Loucy (cell line): ENCODE measurements at regions not wholly inside any gene's neighbourhood (a gene's known extent, or its start where the extent isn't known, plus 50 kb on each side); places are given as distances from the start of the nearest gene placed in this dataset.

Experiments
- H2AFZ ChIP-seq: fragments of 200-600 bp; sonication (generic); 2 replicates; pipeline ENCODE4 v1.6.0; 2016; ENCODE audit warnings: antibody characterized with exemption, mild to moderate bottlenecking, low read length, moderate library complexity
- H3F3A ChIP-seq: fragments of 200-600 bp; 2 replicates; pipeline ENCODE4 v1.6.0; 2016; ENCODE audit warnings: antibody characterized with exemption, low read depth, mild to moderate bottlenecking
- H3K27me3 ChIP-seq: fragments of 200-600 bp; sonication (generic); 2 replicates; pipeline ENCODE4 v1.6.1; 2014; ENCODE audit warnings: low read length, mild to moderate bottlenecking; ENCODE audit not compliant: insufficient read depth, poor library complexity, severe bottlenecking
- H3K36me3 ChIP-seq: fragments of 200-600 bp; sonication (generic); 2 replicates; pipeline ENCODE4 v1.6.1; 2016; ENCODE audit warnings: low read length; ENCODE audit not compliant: insufficient read depth
- H3K4me1 ChIP-seq: fragments of 200-600 bp; sonication (generic); 2 replicates; pipeline ENCODE4 v1.5.1; 2014; ENCODE audit warnings: low read length, mild to moderate bottlenecking; ENCODE audit not compliant: insufficient read depth, poor library complexity, severe bottlenecking
- H3K4me2 ChIP-seq: fragments of 200-600 bp; sonication (generic); 2 replicates; pipeline ENCODE4 v1.6.0; 2014; ENCODE audit warnings: antibody characterized with exemption, low read length, low read depth, mild to moderate bottlenecking; ENCODE audit not compliant: poor library complexity, severe bottlenecking
- H3K4me3 ChIP-seq: fragments of 200-600 bp; sonication (generic); 2 replicates; pipeline ENCODE4 v1.5.1; 2014; ENCODE audit warnings: low read length, mild to moderate bottlenecking, mixed read lengths; ENCODE audit not compliant: poor library complexity, severe bottlenecking
- H3K79me2 ChIP-seq: fragments of 200-600 bp; sonication (generic); 2 replicates; pipeline ENCODE4 v1.6.1; 2014; ENCODE audit warnings: low read length; ENCODE audit not compliant: insufficient read depth
- H3K9ac ChIP-seq: fragments of 200-600 bp; sonication (generic); 2 replicates; pipeline ENCODE4 v1.6.0; 2014; ENCODE audit warnings: mild to moderate bottlenecking, low read depth, low read length, moderate library complexity; ENCODE audit not compliant: poor library complexity, severe bottlenecking
- H3K9me2 ChIP-seq: fragments of 200-600 bp; sonication (generic); replicated peaks from 2 replicates; pipeline ENCODE4 v1.6.1; 2016; ENCODE audit warnings: low read depth, low read length, mixed read lengths
- H3K9me3 ChIP-seq: fragments of 200-600 bp; sonication (generic); 2 replicates; pipeline ENCODE4 v1.6.1; 2014; ENCODE audit warnings: mild to moderate bottlenecking, antibody characterized with exemption, low read length, low read depth; ENCODE audit not compliant: insufficient read depth
- H4K20me1 ChIP-seq: fragments of 200-600 bp; sonication (generic); 2 replicates; pipeline ENCODE4 v1.6.0; 2014; ENCODE audit warnings: antibody characterized with exemption, low read length, mild to moderate bottlenecking; ENCODE audit not compliant: insufficient read depth, poor library complexity, severe bottlenecking
- CTCF ChIP-seq: fragments of 200-600 bp; sonication (generic); conservative IDR thresholded peaks from 2 replicates; pipeline ENCODE4 v1.5.1; 2014; ENCODE audit warnings: mild to moderate bottlenecking, antibody characterized with exemption, low read length
- EZH2phosphoT487 ChIP-seq: fragments of 200-600 bp; IDR thresholded peaks from 2 replicates; pipeline ENCODE4 v1.6.1; 2018; ENCODE audit warnings: antibody characterized with exemption, mild to moderate bottlenecking, moderate library complexity, borderline replicate concordance

DNA sequence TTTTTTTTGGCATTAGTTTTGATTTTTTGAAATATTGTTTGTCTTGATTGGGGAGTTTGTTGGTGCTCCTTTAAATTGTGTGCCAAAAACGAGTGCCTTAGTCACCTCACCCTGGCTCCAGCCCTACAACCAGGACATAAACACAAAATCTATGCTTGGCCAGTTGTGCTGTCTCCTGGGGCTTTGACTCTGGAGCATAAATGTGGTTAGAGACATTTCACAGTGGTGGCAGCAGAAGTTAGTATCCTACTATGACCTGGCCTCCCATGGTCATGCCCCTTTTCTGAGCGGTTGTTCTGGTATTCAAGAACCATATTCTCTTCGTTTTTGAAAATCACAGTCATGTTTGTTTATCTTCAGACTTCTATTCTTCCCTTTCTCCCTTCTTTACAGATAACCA, 70.7 kb upstream of the PSMA6 start:
- Histone ChIP-seq H3K36me3 (no peaks in the 10 kb centered on the region; the same call in 1 of the 2 replicates), H3K9me2 (no peaks in the 10 kb centered on the region), H2AFZ (no peak overlapping the region), H3K9me3 (no peaks in the 10 kb centered on the region), H3F3A (no peaks in the 10 kb centered on the region), H3K79me2 (no peaks in the 10 kb centered on the region), H4K20me1 (no peaks in the 10 kb centered on the region), H3K4me3 (no peak overlapping the region), H3K4me1 (no peaks in the 10 kb centered on the region), H3K9ac (no peak overlapping the region), H3K4me2 (no peak overlapping the region), H3K27me3 (no peaks in the 10 kb centered on the region)
- TF ChIP-seq CTCF (no peak), EZH2phosphoT487 (no peak)

DNA sequence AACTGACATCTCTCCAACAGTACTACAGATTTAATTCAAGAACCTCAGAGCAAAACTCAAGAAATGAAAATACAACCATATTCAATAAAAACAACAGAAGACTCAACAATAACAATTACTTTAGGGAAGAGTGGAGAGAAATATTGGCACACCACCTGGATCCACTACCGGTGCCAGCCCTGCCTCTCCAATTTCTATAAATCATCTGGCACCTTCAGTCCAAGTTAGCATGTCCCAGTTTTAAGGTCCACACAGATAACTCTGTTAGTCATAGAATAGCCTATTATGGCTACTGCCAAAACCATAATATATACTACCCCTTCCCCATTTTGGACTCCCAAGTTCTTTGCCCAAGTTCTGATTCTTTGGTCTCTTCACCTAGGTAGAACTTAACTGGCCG, 69.9 kb upstream of the PSMA6 start:
- Histone ChIP-seq H4K20me1 (no peaks in the 10 kb centered on the region), H3K79me2 (no peaks in the 10 kb centered on the region), H3K9ac (no peak overlapping the region), H2AFZ (no peak overlapping the region), H3K4me2 (no peak overlapping the region), H3K9me2 (no peaks in the 10 kb centered on the region), H3K4me1 (no peaks in the 10 kb centered on the region), H3F3A (no peaks in the 10 kb centered on the region), H3K27me3 (no peaks in the 10 kb centered on the region), H3K9me3 (no peaks in the 10 kb centered on the region), H3K4me3 (no peak overlapping the region), H3K36me3 (no peaks in the 10 kb centered on the region; the same call in 1 of the 2 replicates)
- TF ChIP-seq CTCF = no peak
- TF ChIP-seq EZH2phosphoT487 = no peak

DNA sequence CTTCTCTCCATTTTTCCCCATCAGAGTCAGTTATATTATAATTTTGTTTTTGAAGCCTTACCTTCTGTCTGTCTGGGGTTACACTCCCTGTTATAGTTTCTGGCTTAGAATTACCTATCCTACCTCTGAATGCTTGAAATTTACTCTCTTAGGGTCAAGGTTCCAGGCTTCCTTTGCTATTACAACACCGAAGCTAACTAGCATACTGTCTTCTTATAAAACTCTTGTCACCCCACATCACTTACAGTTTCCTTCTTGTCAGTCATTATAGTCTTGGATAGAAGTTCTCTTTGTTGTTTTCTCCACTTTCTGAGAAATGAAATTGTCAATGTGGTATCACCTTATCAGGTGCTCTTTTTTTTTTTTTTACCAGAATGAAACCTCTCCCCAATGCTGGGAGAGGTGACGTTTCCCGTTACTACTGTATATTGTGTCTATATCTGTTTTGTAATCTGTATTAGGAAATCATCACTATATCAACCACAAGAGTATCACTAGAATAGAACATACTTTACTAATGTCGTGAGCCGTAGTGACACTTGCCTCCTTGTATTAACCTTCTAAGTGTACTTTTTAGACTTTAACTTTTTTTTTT, 69.2 kb upstream of the PSMA6 start:
- TF ChIP-seq EZH2phosphoT487 (no peak), CTCF (no peak)
- Histone ChIP-seq H3K9me3 (no peaks in the 10 kb centered on the region), H3K36me3 (no peaks in the 10 kb centered on the region; the same call in 1 of the 2 replicates), H3K9me2 (no peaks in the 10 kb centered on the region), H4K20me1 (no peaks in the 10 kb centered on the region), H3K4me2 (no peak overlapping the region), H3F3A (no peaks in the 10 kb centered on the region), H3K79me2 (no peaks in the 10 kb centered on the region), H3K4me3 (no peak overlapping the region), H3K27me3 (no peaks in the 10 kb centered on the region), H3K4me1 (no peaks in the 10 kb centered on the region), H2AFZ (no peak overlapping the region), H3K9ac (no peak overlapping the region)
